HG03457 (cell line): ENCODE measurements at regions not wholly inside any gene's neighbourhood (a gene's known extent, or its start where the extent isn't known, plus 50 kb on each side); places are given as distances from the start of the nearest gene placed in this dataset.

Source experiments
- ATAC-seq: cut with Tn5 transposase; IDR thresholded peaks from one replicate; pipeline ENCODE4 v1.9.1; 2021; ENCODE audit warnings: moderate number of reproducible peaks; ENCODE audit not compliant: unreplicated experiment

- no peak for ATAC-seq
These were observed 75.6 kb upstream of the HELT start for GRCh38 chr4:184942444-184943425.

DNA sequence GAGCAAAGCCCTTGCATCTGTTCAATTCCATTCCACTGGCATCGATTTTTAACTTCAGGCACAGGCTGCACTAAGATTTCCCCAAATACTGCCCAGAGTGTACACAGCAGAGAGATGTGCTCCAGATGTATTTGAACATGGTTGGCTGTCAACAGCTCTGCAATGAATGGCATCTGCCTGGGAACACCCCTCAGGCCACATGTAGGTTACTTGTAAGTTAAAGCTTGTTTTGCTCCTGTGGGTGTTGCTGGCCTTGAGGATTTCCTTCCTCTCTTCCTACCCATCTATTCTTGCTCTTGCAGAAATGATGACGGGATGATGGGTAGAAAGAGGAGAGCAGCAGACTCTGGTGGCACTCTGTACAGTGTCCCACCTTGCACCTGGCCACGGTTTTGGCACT is 69.3 kb upstream of the HELT start:
- no peak for ATAC-seq

GRCh38 chr4:184950117-184950830 is 68.0 kb upstream of the HELT start:
- no peak for ATAC-seq

GRCh38 chr4:184950926-184951325 is 67.4 kb upstream of the HELT start:
- ATAC-seq = no peak

DNA sequence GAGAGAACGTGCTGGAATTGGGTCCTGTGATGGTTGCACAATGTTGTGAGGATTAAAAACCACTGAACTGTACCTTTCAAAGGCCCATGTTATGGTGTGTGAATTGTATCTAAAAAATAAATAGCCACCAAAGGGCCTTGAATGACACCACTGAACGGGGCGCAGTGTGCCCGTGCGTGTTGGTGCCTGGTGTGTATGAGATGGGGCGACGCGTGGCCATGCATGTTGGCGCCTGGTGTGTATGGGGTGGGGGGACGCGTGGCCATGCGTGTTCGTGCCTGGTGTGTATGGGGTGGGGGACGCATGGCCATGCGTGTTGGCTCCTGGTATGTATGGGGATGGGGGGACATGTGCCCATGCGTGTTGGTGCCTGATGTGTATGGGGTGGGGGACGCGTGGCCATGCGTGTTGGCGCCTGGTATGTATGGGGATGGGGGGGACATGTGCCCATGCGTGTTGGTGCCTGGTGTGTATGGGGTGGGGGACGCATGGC is 66.6 kb upstream of the HELT start:
- ATAC-seq = no peak

DNA sequence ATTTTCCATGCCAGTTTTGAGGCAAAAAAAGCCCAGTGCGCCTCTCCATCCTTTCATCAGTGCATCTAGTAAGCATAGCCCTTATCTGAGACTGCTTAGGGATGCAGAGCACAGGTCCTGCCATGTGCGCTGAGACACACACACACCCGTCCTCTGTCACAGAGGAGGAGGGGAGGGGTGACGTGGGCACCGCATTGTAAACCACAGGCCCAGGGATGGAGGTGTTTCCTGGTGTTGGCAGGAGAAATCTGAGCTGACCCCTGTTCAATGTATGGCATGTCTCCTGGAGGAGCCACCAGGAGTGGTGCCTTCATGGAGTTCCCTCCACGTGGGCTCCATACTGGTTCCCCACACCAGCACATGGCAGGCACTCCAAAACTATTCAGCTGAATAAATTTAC is 65.8 kb upstream of the HELT start:
- no peak for ATAC-seq

- ATAC-seq = no peak
These were observed 64.8 kb upstream of the HELT start for GRCh38 chr4:184953421-184953945.

DNA sequence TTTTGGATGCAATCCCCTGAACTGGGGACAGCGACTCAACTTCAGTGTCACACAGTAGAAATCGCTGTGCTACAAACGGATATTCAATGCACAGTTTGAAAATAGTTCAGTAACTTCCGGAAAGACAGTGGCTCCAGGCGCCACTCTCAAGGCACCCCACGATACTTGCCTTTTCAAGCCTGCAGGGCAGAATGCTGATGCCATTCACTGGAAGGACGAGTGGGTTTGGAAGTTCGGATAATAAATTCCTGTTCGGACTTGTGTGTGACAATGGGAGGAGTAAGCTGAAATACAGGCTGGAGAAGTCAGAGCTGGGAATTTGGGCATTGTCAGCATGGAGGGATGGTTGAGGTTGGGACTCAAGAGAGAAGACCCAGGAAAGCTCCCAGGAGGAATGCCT is 64.3 kb upstream of the HELT start:
- no peak for ATAC-seq

DNA sequence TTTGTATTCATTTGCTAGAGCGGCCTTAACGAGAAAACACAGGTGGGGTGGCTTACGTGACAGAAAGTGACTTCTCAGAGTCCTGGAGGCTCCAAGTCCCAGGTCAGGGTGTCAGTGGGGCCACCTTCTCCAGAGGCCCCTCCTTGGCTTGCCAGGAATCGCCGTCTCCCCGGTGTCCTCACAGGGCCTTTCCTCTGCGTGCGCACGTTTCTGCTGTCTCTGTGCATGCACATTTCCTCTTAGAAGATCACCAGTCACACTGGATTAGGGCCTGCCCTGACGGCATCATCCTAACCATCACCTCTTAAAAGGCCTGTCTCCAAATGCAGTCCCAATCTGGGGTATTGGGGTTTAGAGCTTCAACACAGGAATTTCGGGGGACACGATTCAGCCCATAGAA is 63.8 kb upstream of the HELT start:
- no peak for ATAC-seq

DNA sequence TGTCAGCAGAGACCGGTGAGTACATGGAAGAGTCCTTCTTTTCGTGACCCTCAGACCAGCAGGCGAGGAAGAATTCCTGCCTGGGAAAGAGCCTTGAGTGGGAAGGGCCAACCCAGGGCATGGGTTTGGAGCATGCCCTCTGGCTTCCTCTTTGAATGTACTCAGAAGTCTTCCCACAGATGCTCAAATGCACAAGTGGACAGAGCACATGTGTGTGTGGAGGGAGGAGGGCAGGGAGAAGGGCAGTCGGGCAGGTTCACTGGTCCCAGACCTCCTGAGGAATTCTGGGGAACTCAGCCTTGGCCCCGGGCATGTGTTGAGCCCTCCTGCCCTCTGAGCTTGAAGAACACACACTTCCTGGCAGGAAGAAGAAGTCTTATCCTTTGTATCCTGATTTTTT is 63.2 kb upstream of the HELT start:
- ATAC-seq = no peak

GRCh38 chr4:184955636-184956035 is 62.7 kb upstream of the HELT start:
- no peak for ATAC-seq

- no peak for ATAC-seq
These were observed 60.7 kb upstream of the HELT start for GRCh38 chr4:184957446-184958115.

GRCh38 chr4:184958127-184958922 is 60.0 kb upstream of the HELT start:
- no peak for ATAC-seq

GRCh38 chr4:184958923-184959210 is 59.4 kb upstream of the HELT start:
- ATAC-seq = no peak

DNA sequence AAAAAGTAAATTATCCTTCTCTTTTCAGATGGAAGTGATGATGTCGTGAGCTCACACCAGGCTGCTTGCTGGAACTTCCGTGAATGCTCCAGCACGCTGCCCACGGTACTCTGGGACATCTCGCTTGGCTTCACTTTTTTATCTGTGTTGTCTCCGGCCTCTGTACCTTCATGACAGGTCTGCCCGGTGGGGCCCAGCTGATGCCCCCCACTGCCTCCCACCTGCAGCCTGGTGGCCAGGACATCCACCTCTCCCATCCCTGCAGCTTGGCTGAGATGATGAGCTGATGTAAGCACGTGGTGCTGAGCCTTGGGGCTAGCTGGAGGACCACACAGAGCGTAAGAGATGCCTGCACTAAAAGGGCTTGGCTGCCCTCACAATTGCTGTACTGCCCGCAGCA is 59.0 kb upstream of the HELT start:
- ATAC-seq = no peak

GRCh38 chr4:184959786-184960185 is 58.5 kb upstream of the HELT start:
- no peak for ATAC-seq

- no peak for ATAC-seq
These were observed 57.8 kb upstream of the HELT start for GRCh38 chr4:184960505-184960971.

GRCh38 chr4:184961660-184962059 is 56.6 kb upstream of the HELT start:
- ATAC-seq = no peak

- ATAC-seq = no peak
These were observed 56.1 kb upstream of the HELT start for GRCh38 chr4:184962125-184962638.
